GM12878 (cell line): ENCODE measurements at regions not wholly inside any gene's neighbourhood (a gene's known extent, or its start where the extent isn't known, plus 50 kb on each side); places are given as distances from the start of the nearest gene placed in this dataset.

ENCODE experiments used
- ATAC-seq: fragments of 200-7000 bp; cut with Tn5 transposase; 3 replicates; pipeline ENCODE4 v1.9.1; 2020; ENCODE audit warnings: mild to moderate bottlenecking, moderate library complexity
- BruUV-seq: library from RNA; stranded (reverse); fragments of 400-500 nt; replicated peaks from 2 replicates; lab custom pipeline; 2021; lab: Mats Ljungman, UMichigan
- CTCF ChIA-PET: fragments of 300-600 bp; sonication (Branson Sonifier 250); formaldehyde crosslinking; extraction: SDS; loops from one replicate; lab custom pipeline; 2021; ENCODE audit warnings: inconsistent platforms; lab: Yijun Ruan, JAX
- POLR2A ChIA-PET: fragments of 350-600 bp; formaldehyde crosslinking; extraction: SDS; loops from one replicate; lab custom pipeline; 2021; ENCODE audit warnings: inconsistent platforms; lab: Charles Lee
- RAD21 ChIA-PET: fragments of 300-600 bp; sonication (Branson Sonifier 250); formaldehyde crosslinking; loops from one replicate; lab custom pipeline; 2023; ENCODE audit warnings: antibody characterized with exemption; ENCODE audit not compliant: unreplicated experiment; lab: Charles Lee
- SMC1A ChIA-PET: fragments of 300-600 bp; sonication (Branson Sonifier 250); formaldehyde crosslinking; loops from one replicate; lab custom pipeline; 2023; ENCODE audit not compliant: unreplicated experiment, uncharacterized antibody; lab: Charles Lee
- DNase-seq: peaks from one replicate; pipeline ENCODE4 v3.0.0-alpha.2; 2011; ENCODE audit warnings: low read depth, low spot score
- FAIRE-seq: peaks from 3 replicates; lab custom pipeline; 2011; peaks lifted over from hg19 to GRCh38; lab: Jason Lieb, UNC
- H2AFZ ChIP-seq: 2 replicates; pipeline ENCODE4 v1.6.0; 2011; ENCODE audit warnings: low read depth, low read length, control low read depth; ENCODE audit not compliant: control insufficient read depth
- H3K27ac ChIP-seq: 2 replicates; pipeline ENCODE4 v1.5.1; 2011; ENCODE audit warnings: control low read depth; ENCODE audit not compliant: control insufficient read depth, insufficient read depth
- H3K27me3 ChIP-seq, 2 experiments: replicated peaks in 1 of 2; 2 replicates each; pipeline versions ENCODE4 v1.6.0 to v1.6.1; 2011; ENCODE audit warnings: low read length in 1 of 2; ENCODE audit not compliant: control insufficient read depth in 2 of 2, insufficient read depth in 2 of 2
- H3K36me3 ChIP-seq, 2 experiments: 2 replicates each; pipeline ENCODE4 v1.5.1; 2011; ENCODE audit warnings: low read length in 1 of 2; ENCODE audit not compliant: control insufficient read depth in 2 of 2, insufficient read depth in 2 of 2
- H3K4me1 ChIP-seq: 2 replicates; pipeline ENCODE4 v1.6.1; 2011; ENCODE audit warnings: mild to moderate bottlenecking, low read length, moderate library complexity, mixed read lengths; ENCODE audit not compliant: control insufficient read depth, insufficient read depth
- H3K4me2 ChIP-seq: 2 replicates; pipeline ENCODE4 v1.6.0; 2011; ENCODE audit warnings: control low read depth; ENCODE audit not compliant: control insufficient read depth, insufficient read depth
- H3K4me3 ChIP-seq: fragments of 200-600 bp; sonication (generic); 2 replicates; pipeline ENCODE4 v1.5.1; 2016
- H3K79me2 ChIP-seq: 2 replicates; pipeline ENCODE4 v1.6.0; 2011; ENCODE audit warnings: low read length; ENCODE audit not compliant: control insufficient read depth, insufficient read depth
- H3K9ac ChIP-seq: 2 replicates; pipeline ENCODE4 v1.8.0; 2011; ENCODE audit warnings: low read length, control low read depth, mixed read lengths; ENCODE audit not compliant: control insufficient read depth, insufficient read depth
- H3K9me3 ChIP-seq: replicated peaks from 3 replicates; pipeline ENCODE4 v1.5.1; 2011; ENCODE audit warnings: mild to moderate bottlenecking, low read length; ENCODE audit not compliant: control insufficient read depth, insufficient read depth
- H4K20me1 ChIP-seq: 2 replicates; pipeline ENCODE4 v1.6.0; 2011; ENCODE audit not compliant: control insufficient read depth, insufficient read depth
- CHD1 ChIP-seq: IDR thresholded peaks from 2 replicates; pipeline ENCODE4 v1.6.1; 2012; ENCODE audit warnings: low read depth, low read length, improper control_type of control experiment
- HDGF ChIP-seq: fragments of 450-650 bp; IDR thresholded peaks from 2 replicates; pipeline ENCODE4 v1.6.1; 2016; ENCODE audit warnings: antibody characterized with exemption
- MTA3 ChIP-seq: IDR thresholded peaks from 2 replicates; pipeline ENCODE4 v1.6.1; 2012; ENCODE audit warnings: low read length, inconsistent platforms, borderline replicate concordance
- MYC ChIP-seq: IDR thresholded peaks from 2 replicates; pipeline ENCODE4 v1.6.1; 2011; ENCODE audit warnings: mild to moderate bottlenecking, low read length, moderate library complexity, inconsistent platforms; ENCODE audit not compliant: insufficient read depth, insufficient replicate concordance, insufficient read length, severe bottlenecking
- NFYA ChIP-seq: IDR thresholded peaks from 2 replicates; pipeline ENCODE4 v1.6.1; 2011; ENCODE audit warnings: low read depth, mild to moderate bottlenecking, low read length, improper control_type of control experiment, borderline replicate concordance
- SPI1 ChIP-seq: IDR thresholded peaks from 2 replicates; pipeline ENCODE4 v1.6.1; 2011; ENCODE audit warnings: low read depth, mild to moderate bottlenecking, low read length, moderate library complexity, borderline replicate concordance; ENCODE audit not compliant: insufficient read depth
- ZNF592 ChIP-seq: fragments of 450-650 bp; IDR thresholded peaks from 2 replicates; pipeline ENCODE4 v1.6.1; 2017; ENCODE audit warnings: mild to moderate bottlenecking, moderate library complexity
- WGBS: methylation state at CpG from one replicate; pipeline ENCODE4 v1.1.6; 2016; ENCODE audit warnings: low lambda C conversion rate; ENCODE audit not compliant: insufficient replicate concordance, insufficient coverage; ENCODE audit errors: missing lambda C conversion rate; 5-methylcytosine and 5-hydroxymethylcytosine counted together
- in situ Hi-C: fragments of 300-500 bp; cut with MboI; formaldehyde crosslinking; loops from 9 replicates; pipeline ENCODE4 v1.14.3; 2018; ENCODE audit warnings: mixed read lengths
- intact Hi-C: fragments of 100-400 bp; cut with micrococcal nuclease; formaldehyde crosslinking; loops from one replicate; pipeline ENCODE4 v1.14.2; 2022; ENCODE audit not compliant: unreplicated experiment

GRCh38 chr7:132656846-132657776 is 80.8 kb upstream of the PLXNA4 start (continued):
- no peak for TF ChIP-seq CHD1
- no peak for TF ChIP-seq NFYA
- TF ChIP-seq SPI1: peak; percentile 7; the same call in 1 of the 2 replicates

- H3K9ac ChIP-seq: no peak overlapping the region
- DNase-seq: no peak
- RAD21 ChIA-PET: no interaction called here
- SMC1A ChIA-PET: no interaction called here
- POLR2A ChIA-PET: no interaction called here
- H3K4me3 ChIP-seq: no peak overlapping the region
- TF ChIP-seq MTA3 (no peak), MYC (no peak), HDGF (no peak), ZNF592 (no peak)
- in situ Hi-C loops: no loop called here
- no peak for FAIRE-seq
- H2AFZ ChIP-seq: no peak overlapping the region
- H3K9me3 ChIP-seq: peaks cover 3% of the 10 kb centered on the region; the same call in 1 of the 3 replicates
- no peak overlapping the region for H3K4me2 ChIP-seq
- H3K36me3 ChIP-seq: no peaks in the 10 kb centered on the region
- WGBS: 65% methylated on average over 3 of the region's 3 CpGs
- no peaks in the 10 kb centered on the region for H3K79me2 ChIP-seq
- no TSS peak for BruUV-seq
- CTCF ChIA-PET: no interaction called here
- intact Hi-C loops: no loop called here
- H4K20me1 ChIP-seq: no peaks in the 10 kb centered on the region
- no peaks in the 10 kb centered on the region for H3K27me3 ChIP-seq
- H3K27ac ChIP-seq: no peak overlapping the region
- no peak for ATAC-seq
- peaks cover 18% of the 10 kb centered on the region for H3K4me1 ChIP-seq
Measured at GRCh38 chr7:132656341-132656740, 80.1 kb upstream of the PLXNA4 start.
